ENCODE measurements at regions not wholly inside any gene's neighbourhood (a gene's known extent, or its start where the extent isn't known, plus 50 kb on each side); places are given as distances from the start of the nearest gene placed in this dataset.

DNA sequence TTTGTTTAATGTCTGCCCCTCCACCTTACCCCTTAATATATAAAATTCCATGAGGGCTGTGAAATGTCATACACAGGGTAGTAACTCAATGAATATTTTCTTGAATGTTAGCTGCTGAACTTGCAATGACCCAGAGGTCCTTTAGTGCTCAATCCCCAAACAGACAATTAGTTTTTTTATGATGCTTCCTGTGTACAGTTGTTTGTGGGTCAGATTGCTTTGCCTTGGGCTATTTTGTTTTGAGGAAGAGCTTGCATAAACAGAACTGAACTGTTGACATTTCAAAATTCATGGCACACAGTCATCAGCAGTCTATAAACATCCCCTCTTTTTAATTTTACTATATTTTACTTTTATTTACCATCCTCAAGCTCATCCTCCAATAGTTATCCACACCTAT is 820.5 kb upstream of the SEL1L start:
- no peak for TF ChIP-seq ZFX (IDR thresholded peaks at IDR 0.05; ENCODE audit: borderline replicate concordance)
- TF ChIP-seq, protein P1, sequence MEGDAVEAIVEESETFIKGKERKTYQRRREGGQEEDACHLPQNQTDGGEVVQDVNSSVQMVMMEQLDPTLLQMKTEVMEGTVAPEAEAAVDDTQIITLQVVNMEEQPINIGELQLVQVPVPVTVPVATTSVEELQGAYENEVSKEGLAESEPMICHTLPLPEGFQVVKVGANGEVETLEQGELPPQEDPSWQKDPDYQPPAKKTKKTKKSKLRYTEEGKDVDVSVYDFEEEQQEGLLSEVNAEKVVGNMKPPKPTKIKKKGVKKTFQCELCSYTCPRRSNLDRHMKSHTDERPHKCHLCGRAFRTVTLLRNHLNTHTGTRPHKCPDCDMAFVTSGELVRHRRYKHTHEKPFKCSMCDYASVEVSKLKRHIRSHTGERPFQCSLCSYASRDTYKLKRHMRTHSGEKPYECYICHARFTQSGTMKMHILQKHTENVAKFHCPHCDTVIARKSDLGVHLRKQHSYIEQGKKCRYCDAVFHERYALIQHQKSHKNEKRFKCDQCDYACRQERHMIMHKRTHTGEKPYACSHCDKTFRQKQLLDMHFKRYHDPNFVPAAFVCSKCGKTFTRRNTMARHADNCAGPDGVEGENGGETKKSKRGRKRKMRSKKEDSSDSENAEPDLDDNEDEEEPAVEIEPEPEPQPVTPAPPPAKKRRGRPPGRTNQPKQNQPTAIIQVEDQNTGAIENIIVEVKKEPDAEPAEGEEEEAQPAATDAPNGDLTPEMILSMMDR (IDR thresholded peaks at IDR 0.05), result no peak
- H3K27ac ChIP-seq, result no peak overlapping the region

DNA sequence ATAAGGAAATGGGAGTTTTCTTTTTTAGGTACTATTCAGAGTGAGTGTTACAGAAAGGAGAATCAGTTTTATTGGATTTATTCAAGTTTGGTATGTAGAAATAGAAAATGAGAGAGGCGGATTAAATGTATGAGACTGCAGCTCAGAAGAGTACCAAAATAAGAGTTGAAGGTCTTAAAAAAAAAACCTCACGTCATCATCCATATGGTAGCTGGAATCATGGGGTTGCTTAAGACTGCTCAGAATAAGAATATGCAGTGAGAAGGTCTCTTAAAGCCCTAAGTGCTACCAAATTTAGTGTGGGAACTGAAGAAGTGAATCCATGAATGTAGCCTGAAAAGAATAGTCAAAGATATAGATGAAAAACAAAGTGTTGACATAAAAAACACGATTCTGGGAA is 825.5 kb upstream of the SEL1L start:
- no peak overlapping the region for H3K27ac ChIP-seq
- TF ChIP-seq, protein P1 (IDR thresholded peaks at IDR 0.05), result no peak
- no peak for TF ChIP-seq ZFX (IDR thresholded peaks at IDR 0.05; ENCODE audit: borderline replicate concordance)

DNA sequence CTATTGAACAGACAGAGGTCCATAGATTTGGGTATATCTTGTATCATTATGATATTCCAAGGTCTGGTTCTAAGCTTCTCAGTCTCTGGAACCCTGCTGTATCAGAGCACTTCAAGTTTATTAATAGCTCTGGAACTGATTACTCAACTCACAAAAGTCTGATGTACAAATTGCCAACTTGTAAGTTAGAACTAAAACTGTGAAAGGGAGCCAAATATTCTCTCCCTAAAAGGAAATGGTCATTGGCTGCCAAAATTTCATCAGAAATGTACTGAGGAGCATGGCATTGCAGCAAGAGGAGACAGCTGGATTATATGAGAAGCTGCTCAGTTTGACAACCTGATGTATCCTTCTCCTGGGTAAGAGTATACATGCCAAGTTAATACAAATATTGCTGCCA is 828.8 kb upstream of the SEL1L start:
- TF ChIP-seq, protein P1 (IDR thresholded peaks at IDR 0.05), result no peak
- no peak for TF ChIP-seq ZFX (IDR thresholded peaks at IDR 0.05; ENCODE audit: borderline replicate concordance)
- no peak overlapping the region for H3K27ac ChIP-seq

DNA sequence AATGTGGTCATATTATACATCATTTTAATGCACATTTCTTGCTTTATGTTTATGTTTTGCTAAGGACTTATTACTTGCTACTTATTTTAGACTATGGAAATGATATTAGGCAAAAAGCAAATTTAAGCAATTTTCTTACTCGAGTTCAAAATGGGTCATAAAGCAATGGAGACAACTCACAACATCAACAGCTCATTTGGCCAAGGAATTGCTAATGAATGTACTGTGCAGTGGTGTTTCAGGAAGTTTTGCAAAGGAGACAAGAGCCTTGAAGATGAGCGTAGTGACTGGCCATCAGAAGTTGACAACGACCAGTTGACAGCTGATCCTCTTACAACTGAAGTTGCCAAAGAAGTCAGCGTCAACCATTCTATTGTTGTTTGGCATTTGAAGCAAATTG is 831.8 kb upstream of the SEL1L start:
- no peak overlapping the region for H3K27ac ChIP-seq
- TF ChIP-seq ZFX (IDR thresholded peaks at IDR 0.05; ENCODE audit: borderline replicate concordance), result no peak
- TF ChIP-seq, protein P1 (IDR thresholded peaks at IDR 0.05), result no peak

DNA sequence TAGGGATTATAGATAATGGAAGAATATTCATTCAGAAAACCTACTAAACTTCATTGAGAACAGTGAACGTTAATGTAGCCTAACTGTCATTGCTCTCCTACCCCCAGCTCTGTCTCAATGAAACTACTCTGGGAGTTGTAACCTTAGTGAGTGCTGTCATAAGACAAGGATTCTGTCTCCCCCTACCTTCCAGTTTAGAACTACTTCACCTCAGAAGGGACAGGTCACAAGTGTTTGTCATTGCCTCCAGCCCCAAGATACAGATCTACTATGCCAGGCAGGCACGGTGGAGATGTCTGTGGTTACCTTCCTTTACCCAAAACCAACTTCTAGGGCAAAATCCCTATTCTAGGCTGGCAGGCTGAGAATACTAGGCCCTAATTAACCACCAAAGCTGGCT is 833.1 kb upstream of the SEL1L start:
- TF ChIP-seq ZFX (IDR thresholded peaks at IDR 0.05; ENCODE audit: borderline replicate concordance), result no peak
- TF ChIP-seq, protein P1 (IDR thresholded peaks at IDR 0.05), result peak; percentile 48

DNA sequence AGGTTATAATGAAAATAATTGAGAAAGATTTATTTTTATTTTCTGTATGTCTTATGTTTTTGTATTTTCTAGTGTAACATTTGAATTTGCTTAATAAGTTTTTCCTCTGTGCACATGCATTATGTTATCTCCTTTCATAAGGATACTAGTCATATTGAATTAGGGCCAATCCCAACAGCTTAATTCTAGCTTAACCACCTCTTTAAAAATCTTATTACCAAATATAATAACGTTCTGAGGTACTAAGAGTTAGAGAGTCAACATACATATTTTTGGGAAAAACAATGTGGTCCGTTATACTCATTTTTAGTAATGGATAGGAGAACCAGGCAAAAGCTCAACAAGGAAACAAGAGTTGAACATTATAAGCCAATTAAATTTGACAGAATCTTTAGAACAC is 845.6 kb upstream of the SEL1L start:
- TF ChIP-seq, protein P1 (IDR thresholded peaks at IDR 0.05), result no peak
- H3K27ac ChIP-seq, result no peak overlapping the region

More for the DNA sequence above, 833.1 kb upstream of the SEL1L start:
- no peak overlapping the region for H3K27ac ChIP-seq

DNA sequence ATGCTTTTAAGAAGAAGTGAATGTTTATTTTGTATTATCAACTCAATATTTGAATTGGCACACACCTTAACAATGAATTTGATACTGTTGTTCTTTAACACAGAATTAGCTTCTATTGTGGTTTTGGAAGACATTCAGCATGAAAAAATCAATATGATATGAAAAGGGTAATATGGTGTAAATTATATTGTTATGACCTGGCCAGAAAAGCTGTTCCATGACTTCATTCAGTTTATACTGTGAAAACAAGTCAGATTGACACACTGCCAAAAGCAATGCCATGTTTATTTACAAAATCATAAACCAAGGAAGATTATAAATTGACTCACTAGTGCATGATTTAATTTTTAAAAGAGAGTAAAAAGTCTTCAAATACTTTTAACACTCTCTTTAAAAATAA is 851.4 kb upstream of the SEL1L start:
- H3K27ac ChIP-seq, result no peak overlapping the region
- TF ChIP-seq ZFX (IDR thresholded peaks at IDR 0.05; ENCODE audit: borderline replicate concordance), result no peak
- TF ChIP-seq, protein P1 (IDR thresholded peaks at IDR 0.05), result no peak

All from 22Rv1 (cell line).